ENCODE measurements at regions not wholly inside any gene's neighbourhood (a gene's known extent, or its start where the extent isn't known, plus 50 kb on each side); places are given as distances from the start of the nearest gene placed in this dataset.

GRCh38 chr11:96964661-96965060 lies 574.8 kb downstream of the JRKL start:
- TF ChIP-seq CTCF (IDR thresholded peaks at IDR 0.05) (no peak), REST (IDR thresholded peaks at IDR 0.05) (no peak), USF2 (IDR thresholded peaks at IDR 0.05) (no peak), HDAC2 (IDR thresholded peaks at IDR 0.05) (no peak)

Data from A549 (cell line).